ENCODE measurements at regions not wholly inside any gene's neighbourhood (a gene's known extent, or its start where the extent isn't known, plus 50 kb on each side); places are given as distances from the start of the nearest gene placed in this dataset.

GRCh38 chr1:200478945-200479558 is 69.2 kb upstream of the ZNF281 start:
- Histone ChIP-seq H3K9ac (ENCODE audit: low read depth, low read length) (no peak overlapping the region), H3K4me3 (ENCODE audit: low read depth, low read length) (no peak overlapping the region), H3K27me3 (ENCODE audit: control insufficient read depth, insufficient read depth, low read length) (no peaks in the 10 kb centered on the region), H3K4me1 (ENCODE audit: control insufficient read depth, insufficient read depth, low read length) (peaks cover 3% of the 10 kb centered on the region), H3K36me3 (ENCODE audit: control insufficient read depth, insufficient read depth, low read length) (no peaks in the 10 kb centered on the region), H3K9me3 (ENCODE audit: control insufficient read depth, insufficient read depth, low read length) (no peaks in the 10 kb centered on the region)

GRCh38 chr1:200478239-200478623 is 68.4 kb upstream of the ZNF281 start:
- Histone ChIP-seq H3K4me3 (ENCODE audit: low read depth, low read length) (no peak overlapping the region), H3K9me3 (ENCODE audit: control insufficient read depth, insufficient read depth, low read length) (no peaks in the 10 kb centered on the region), H3K4me1 (ENCODE audit: control insufficient read depth, insufficient read depth, low read length) (no peaks in the 10 kb centered on the region), H3K36me3 (ENCODE audit: control insufficient read depth, insufficient read depth, low read length) (no peaks in the 10 kb centered on the region), H3K27me3 (ENCODE audit: control insufficient read depth, insufficient read depth, low read length) (no peaks in the 10 kb centered on the region), H3K9ac (ENCODE audit: low read depth, low read length) (no peak overlapping the region)

GRCh38 chr1:200474633-200475032 is 64.8 kb upstream of the ZNF281 start:
- Histone ChIP-seq H3K4me1 (ENCODE audit: control insufficient read depth, insufficient read depth, low read length) (no peaks in the 10 kb centered on the region), H3K9ac (ENCODE audit: low read depth, low read length) (no peak overlapping the region), H3K4me3 (ENCODE audit: low read depth, low read length) (no peak overlapping the region), H3K36me3 (ENCODE audit: control insufficient read depth, insufficient read depth, low read length) (no peaks in the 10 kb centered on the region), H3K27me3 (ENCODE audit: control insufficient read depth, insufficient read depth, low read length) (no peaks in the 10 kb centered on the region), H3K9me3 (ENCODE audit: control insufficient read depth, insufficient read depth, low read length) (no peaks in the 10 kb centered on the region)

GRCh38 chr1:200473698-200474371 is 64.0 kb upstream of the ZNF281 start:
- H3K9ac ChIP-seq (ENCODE audit: low read depth, low read length): no peak overlapping the region
- no peak overlapping the region for H3K4me3 ChIP-seq (ENCODE audit: low read depth, low read length)
- H3K4me1 ChIP-seq (ENCODE audit: control insufficient read depth, insufficient read depth, low read length): no peaks in the 10 kb centered on the region
- no peaks in the 10 kb centered on the region for H3K9me3 ChIP-seq (ENCODE audit: control insufficient read depth, insufficient read depth, low read length)
- no peaks in the 10 kb centered on the region for H3K27me3 ChIP-seq (ENCODE audit: control insufficient read depth, insufficient read depth, low read length)
- no peaks in the 10 kb centered on the region for H3K36me3 ChIP-seq (ENCODE audit: control insufficient read depth, insufficient read depth, low read length)

GRCh38 chr1:200471739-200472138 is 61.9 kb upstream of the ZNF281 start:
- Histone ChIP-seq H3K4me1 (ENCODE audit: control insufficient read depth, insufficient read depth, low read length) (no peaks in the 10 kb centered on the region), H3K27me3 (ENCODE audit: control insufficient read depth, insufficient read depth, low read length) (no peaks in the 10 kb centered on the region), H3K9ac (ENCODE audit: low read depth, low read length) (no peak overlapping the region), H3K36me3 (ENCODE audit: control insufficient read depth, insufficient read depth, low read length) (no peaks in the 10 kb centered on the region), H3K4me3 (ENCODE audit: low read depth, low read length) (no peak overlapping the region), H3K9me3 (ENCODE audit: control insufficient read depth, insufficient read depth, low read length) (no peaks in the 10 kb centered on the region)

GRCh38 chr1:200468264-200469001 is 58.6 kb upstream of the ZNF281 start:
- H3K27me3 ChIP-seq (ENCODE audit: control insufficient read depth, insufficient read depth, low read length): no peaks in the 10 kb centered on the region
- no peaks in the 10 kb centered on the region for H3K36me3 ChIP-seq (ENCODE audit: control insufficient read depth, insufficient read depth, low read length)
- no peak overlapping the region for H3K4me3 ChIP-seq (ENCODE audit: low read depth, low read length)
- H3K9me3 ChIP-seq (ENCODE audit: control insufficient read depth, insufficient read depth, low read length): no peaks in the 10 kb centered on the region
- H3K9ac ChIP-seq (ENCODE audit: low read depth, low read length): no peak overlapping the region
- H3K4me1 ChIP-seq (ENCODE audit: control insufficient read depth, insufficient read depth, low read length): peaks cover 6% of the 10 kb centered on the region

- Histone ChIP-seq H3K4me1 (ENCODE audit: control insufficient read depth, insufficient read depth, low read length) (peaks cover 6% of the 10 kb centered on the region), H3K27me3 (ENCODE audit: control insufficient read depth, insufficient read depth, low read length) (no peaks in the 10 kb centered on the region), H3K9ac (ENCODE audit: low read depth, low read length) (no peak overlapping the region), H3K4me3 (ENCODE audit: low read depth, low read length) (no peak overlapping the region), H3K9me3 (ENCODE audit: control insufficient read depth, insufficient read depth, low read length) (no peaks in the 10 kb centered on the region), H3K36me3 (ENCODE audit: control insufficient read depth, insufficient read depth, low read length) (no peaks in the 10 kb centered on the region)
Observed at GRCh38 chr1:200464784-200465400, 55.1 kb upstream of the ZNF281 start.
